Activated naive CD8-positive, alpha-beta T cell treated with anti-CD3 and anti-CD28 coated beads for 36 hours (primary cell): ENCODE measurements at regions not wholly inside any gene's neighbourhood (a gene's known extent, or its start where the extent isn't known, plus 50 kb on each side); places are given as distances from the start of the nearest gene placed in this dataset.

ENCODE experiments used
- DNase-seq: peaks from one replicate; pipeline ENCODE4 v3.0.0; 2021
- H3K27ac Mint-ChIP-seq: one replicate; pipeline ENCODE4 v1.8.0; 2022; ENCODE audit warnings: mild to moderate bottlenecking, moderate library complexity, mixed read lengths
- H3K27me3 Mint-ChIP-seq: one replicate; pipeline ENCODE4 v1.8.0; 2022; ENCODE audit warnings: mild to moderate bottlenecking, mixed read lengths
- H3K36me3 Mint-ChIP-seq: one replicate; pipeline ENCODE4 v1.8.0; 2021; ENCODE audit warnings: mild to moderate bottlenecking, mixed read lengths
- H3K4me1 Mint-ChIP-seq: one replicate; pipeline ENCODE4 v1.8.0; 2021; ENCODE audit warnings: mixed read lengths
- H3K4me3 Mint-ChIP-seq: one replicate; pipeline ENCODE4 v1.8.0; 2022; ENCODE audit warnings: mild to moderate bottlenecking, moderate library complexity, mixed read lengths
- H3K9me3 Mint-ChIP-seq: one replicate; pipeline ENCODE4 v1.8.0; 2022; ENCODE audit warnings: mixed read lengths

DNA sequence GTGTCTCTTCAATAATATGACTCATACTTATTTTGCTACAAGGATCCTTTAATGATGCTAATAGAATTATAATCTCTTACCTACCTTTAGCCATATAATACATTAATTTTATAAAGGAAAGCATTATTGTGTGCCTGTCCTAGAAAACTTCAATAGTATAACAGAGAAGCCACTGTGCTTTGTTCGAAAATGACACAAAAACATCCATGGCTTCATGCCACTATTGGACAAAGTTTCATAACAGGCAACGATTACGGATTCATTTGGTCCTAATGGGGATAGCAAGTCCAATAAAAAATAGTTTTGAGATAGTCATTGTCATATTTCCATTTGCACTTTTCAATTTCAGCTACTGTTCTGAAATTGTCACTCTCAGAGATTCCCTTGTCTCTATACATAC lies 52.5 kb upstream of the CCDC150 start:
- Mint-ChIP-seq H3K4me3 (no peak overlapping the region), H3K4me1 (no peaks in the 10 kb centered on the region), H3K36me3 (no peaks in the 10 kb centered on the region), H3K27me3 (peaks cover 49% of the 10 kb centered on the region), H3K27ac (no peak overlapping the region), H3K9me3 (peaks cover 11% of the 10 kb centered on the region)
- no peak for DNase-seq

DNA sequence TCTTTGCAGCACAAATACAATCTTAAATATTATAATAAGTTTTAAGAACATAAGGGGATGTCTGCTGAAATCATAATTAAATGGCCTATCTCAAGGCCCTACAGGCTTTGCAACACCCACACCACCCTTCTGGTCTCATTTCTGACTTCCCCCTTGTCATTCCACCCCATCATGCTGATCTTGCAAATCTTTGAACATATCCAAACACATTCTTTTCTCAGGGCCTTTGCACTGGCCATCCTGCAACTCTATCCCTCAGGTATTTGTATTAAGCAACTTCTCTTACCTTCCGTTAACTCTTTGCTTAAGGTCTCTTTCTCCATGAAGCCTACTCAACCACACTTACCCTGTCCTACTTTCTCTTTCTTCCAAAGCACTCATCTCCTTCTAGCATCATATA lies 51.8 kb upstream of the CCDC150 start:
- Mint-ChIP-seq H3K27ac (no peak overlapping the region), H3K4me1 (peaks cover 4% of the 10 kb centered on the region), H3K4me3 (no peak overlapping the region), H3K9me3 (peaks cover 11% of the 10 kb centered on the region), H3K27me3 (peaks cover 54% of the 10 kb centered on the region), H3K36me3 (no peaks in the 10 kb centered on the region)
- no peak for DNase-seq

DNA sequence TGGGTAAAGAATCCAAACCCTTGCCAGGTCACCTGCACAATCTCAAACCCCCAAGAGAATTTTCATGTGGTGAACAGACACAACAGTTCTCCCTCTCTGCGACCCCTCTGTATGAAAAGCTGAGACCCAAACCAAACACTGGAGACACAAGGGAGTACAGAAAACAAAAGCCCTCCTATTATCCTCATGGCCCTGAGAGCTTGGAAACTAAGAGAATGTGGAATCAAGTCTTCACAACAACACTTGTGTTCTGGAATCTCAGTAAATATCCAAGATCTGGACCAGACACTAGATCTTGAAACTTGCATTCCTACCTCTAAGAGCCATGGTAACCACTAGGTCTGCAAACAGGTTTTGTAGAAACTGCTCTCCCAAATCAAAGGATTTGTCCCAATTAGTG lies 50.1 kb upstream of the CCDC150 start:
- Mint-ChIP-seq H3K4me3 (no peak overlapping the region), H3K9me3 (peaks cover 11% of the 10 kb centered on the region), H3K27me3 (peaks cover 65% of the 10 kb centered on the region), H3K27ac (no peak overlapping the region), H3K4me1 (peaks cover 6% of the 10 kb centered on the region), H3K36me3 (no peaks in the 10 kb centered on the region)
- DNase-seq: no peak
